GM12892 (cell line): ENCODE measurements at regions not wholly inside any gene's neighbourhood (a gene's known extent, or its start where the extent isn't known, plus 50 kb on each side); places are given as distances from the start of the nearest gene placed in this dataset.
"Not testable (repeated sequence)": the region's sequence is repeated elsewhere in the genome, so short reads cannot be mapped to it uniquely, and the experiment has no call there.

ENCODE experiments used
- DNase-seq: peaks from one replicate; pipeline ENCODE4 v3.0.0; 2011; ENCODE audit not compliant: insufficient read length
- FAIRE-seq: peaks from 2 replicates; lab custom pipeline; 2011; peaks lifted over from hg19 to GRCh38; lab: Jason Lieb, UNC
- POLR2A ChIP-seq: IDR thresholded peaks from 2 replicates; pipeline ENCODE4 v1.6.1; 2011; ENCODE audit warnings: low read depth, low read length, control low read depth
- POLR2AphosphoS5 ChIP-seq: IDR thresholded peaks from 2 replicates; pipeline ENCODE4 v1.6.1; 2011; ENCODE audit warnings: low read depth, low read length, control low read depth
- TAF1 ChIP-seq: IDR thresholded peaks from 2 replicates; pipeline ENCODE4 v1.6.1; 2011; ENCODE audit warnings: low read depth, mild to moderate bottlenecking, control low read depth, low read length, borderline replicate concordance

DNA sequence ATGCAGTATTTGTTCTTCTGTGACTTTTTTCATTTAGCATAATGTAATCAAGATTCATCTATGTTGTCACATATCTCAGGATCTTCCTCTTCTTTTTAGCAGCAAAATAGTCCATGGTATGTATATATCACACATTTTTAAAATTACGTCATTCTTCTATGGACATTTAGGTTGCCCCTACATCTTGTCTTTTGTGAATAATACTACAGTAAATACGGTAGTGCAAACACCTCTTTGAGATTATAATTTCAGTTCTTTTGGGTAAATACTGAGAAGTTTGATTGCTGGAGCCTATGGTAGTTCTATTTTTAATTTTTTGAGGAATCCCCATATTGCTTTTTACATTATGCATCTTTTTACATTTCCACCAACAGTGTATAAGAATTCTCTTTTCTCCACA is 1174.9 kb downstream of the NSUN3 start:
- DNase-seq (no peak), FAIRE-seq (no peak)
- TF ChIP-seq POLR2A (no peak), TAF1 (no peak), POLR2AphosphoS5 (no peak)

DNA sequence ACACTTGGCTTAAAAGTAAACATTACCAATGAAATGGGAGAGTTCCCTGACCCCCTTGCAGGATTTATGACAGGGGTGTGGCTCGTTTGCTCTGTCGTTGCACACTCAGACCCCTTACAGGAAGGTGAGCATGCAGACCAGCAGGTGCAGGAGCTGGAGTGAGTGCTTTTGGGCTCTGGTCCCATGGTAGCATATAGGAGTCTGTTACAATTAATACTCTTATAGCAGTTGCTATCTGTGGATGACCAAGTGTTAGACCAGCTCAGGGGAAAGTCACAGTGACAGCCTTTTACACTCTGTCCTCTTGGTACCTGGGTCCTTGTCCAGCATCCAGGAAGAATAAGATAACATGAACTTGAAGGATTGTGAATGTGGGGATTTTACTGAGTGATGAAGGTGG is 1177.5 kb downstream of the NSUN3 start:
- no peak for TF ChIP-seq TAF1
- no peak for TF ChIP-seq POLR2A
- no peak for TF ChIP-seq POLR2AphosphoS5
- DNase-seq (no peak), FAIRE-seq (no peak)

DNA sequence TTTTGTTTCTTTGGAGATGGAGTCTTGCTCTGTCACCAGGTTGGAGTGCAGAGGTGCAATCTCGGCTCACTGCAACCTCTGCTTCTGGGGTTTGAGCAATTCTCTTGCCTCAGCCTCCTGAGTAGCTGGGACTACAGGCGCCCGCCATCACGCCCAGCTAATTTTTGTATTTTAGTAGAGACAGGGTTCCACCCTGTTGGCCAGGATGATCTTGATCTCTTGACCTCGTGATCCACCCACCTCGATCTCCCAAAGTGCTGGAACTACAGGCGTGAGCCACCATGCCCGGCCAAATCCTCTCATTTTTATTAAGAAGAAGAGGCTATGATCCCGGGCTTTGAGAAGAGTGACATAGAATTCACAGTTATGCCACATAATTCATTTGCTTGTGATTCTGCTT is 1178.4 kb downstream of the NSUN3 start:
- FAIRE-seq, DNase-seq: not testable (repeated sequence)

DNA sequence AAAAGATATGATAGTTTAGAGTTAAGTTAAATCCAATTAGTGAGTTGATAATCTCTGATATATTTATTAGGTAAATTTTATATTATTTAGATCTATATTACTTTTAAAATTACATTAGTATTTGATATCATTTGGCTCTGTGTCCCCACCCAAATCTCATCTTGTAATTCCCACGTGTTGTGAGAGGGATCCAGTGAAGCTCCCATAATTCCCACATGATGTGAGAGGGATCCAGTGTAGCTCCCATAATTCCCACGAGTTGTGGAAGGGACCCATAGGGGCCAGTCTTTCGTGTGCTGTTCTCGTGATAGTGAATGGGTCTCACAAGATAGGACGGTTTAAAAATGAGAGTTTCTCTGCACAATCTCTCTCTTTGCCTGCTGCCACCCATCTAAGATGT is 1183.6 kb downstream of the NSUN3 start:
- FAIRE-seq (no peak), DNase-seq (no peak)
- TF ChIP-seq TAF1 (no peak), POLR2A (no peak), POLR2AphosphoS5 (no peak)

DNA sequence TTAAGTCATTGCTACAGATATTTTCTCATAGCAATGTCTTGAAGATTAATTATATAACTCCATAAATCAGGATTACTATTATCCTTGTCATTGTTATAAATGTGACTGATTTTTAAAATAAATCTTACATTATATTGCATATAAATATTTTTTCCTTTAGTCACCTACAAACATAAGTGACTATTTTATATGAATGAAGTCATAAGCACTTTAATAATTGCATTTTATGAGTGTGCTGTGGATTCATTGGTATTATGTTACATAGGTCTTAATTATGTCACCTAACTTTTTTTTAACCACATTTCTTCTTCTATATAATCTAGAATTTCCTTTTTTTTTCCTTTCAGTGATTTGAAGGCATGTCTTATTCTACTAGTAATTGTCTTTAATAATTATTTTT is 1191.2 kb downstream of the NSUN3 start:
- FAIRE-seq (no peak), DNase-seq (no peak)
- TF ChIP-seq POLR2AphosphoS5, result no peak
- no peak for TF ChIP-seq TAF1
- no peak for TF ChIP-seq POLR2A

DNA sequence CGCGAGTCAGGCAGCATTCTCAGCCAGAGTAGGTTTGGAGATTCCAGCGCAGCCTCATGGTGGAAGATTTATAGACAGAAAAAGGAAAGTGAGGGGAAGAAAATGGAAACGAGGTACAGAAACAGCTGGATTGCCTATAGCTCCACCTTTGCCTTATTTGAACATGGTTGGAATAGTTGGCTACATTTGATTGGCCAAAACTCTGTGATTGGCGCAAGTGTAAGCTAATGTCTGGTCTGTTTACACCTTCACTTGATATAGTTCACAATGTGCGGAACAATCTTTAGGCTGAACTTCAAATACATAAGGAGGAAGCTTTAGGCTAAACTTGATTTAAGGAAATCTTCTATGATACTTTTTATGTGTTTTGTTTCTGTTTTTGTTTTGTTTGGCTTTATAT is 1191.9 kb downstream of the NSUN3 start:
- no peak for TF ChIP-seq POLR2A
- TF ChIP-seq TAF1, result no peak
- TF ChIP-seq POLR2AphosphoS5, result no peak
- FAIRE-seq (no peak), DNase-seq (no peak)

DNA sequence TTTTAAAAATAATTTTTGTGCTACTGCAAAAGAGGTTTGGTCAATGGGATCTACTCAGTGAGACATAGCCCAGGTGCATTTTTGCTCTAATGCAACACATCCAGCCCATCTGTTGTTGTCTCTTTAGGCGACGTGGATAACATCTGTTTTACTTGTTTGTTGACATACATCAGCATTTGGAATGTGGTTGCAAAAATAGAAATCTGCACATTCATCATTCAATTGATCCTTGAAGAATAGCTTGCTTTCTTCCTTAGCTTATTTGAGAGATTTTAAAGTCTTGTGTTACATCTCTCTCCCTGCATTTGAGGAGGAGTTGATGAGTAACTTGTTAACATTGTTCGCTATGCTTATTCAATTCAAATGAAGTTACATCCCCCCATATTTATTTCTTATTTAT is 1202.3 kb downstream of the NSUN3 start:
- DNase-seq (no peak), FAIRE-seq (no peak)
- TF ChIP-seq POLR2AphosphoS5 (no peak), TAF1 (no peak), POLR2A (no peak)

DNA sequence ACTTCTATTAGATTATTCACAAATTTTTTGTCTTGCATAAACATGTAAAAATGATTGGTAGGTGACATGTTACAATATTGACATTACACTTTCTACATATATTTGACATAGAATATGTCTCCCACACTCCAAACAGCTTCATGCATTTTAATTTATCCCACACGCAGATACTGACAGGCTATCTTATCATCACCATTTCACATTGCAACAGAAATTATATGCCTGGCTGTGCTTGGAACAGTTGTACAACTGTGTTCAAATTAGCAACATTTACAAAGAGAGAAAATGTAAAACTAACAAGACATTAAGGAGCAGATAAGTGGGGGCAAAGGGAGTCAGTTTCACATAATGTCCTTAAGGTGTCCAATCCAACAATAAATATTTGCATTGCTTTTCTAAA is 1208.5 kb downstream of the NSUN3 start:
- TF ChIP-seq POLR2AphosphoS5 (no peak), POLR2A (no peak), TAF1 (no peak)
- FAIRE-seq, result no peak

DNA sequence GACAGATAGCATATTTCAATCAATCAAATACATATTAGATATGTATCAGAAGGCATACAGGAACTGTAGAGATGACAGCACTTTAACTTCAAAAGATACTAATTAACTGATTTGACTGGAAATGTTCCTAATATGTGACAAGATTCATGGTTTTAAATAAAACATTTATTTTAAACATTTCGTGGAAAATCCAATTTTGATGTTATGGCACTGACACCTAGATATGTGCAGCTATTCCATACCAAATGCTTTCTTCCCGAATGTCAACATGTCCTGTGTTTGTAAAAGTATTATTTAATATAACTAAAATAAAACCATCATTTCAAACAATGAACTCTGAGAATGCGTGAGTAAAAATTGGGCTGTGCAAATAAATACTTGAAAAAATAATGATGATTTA is 1209.3 kb downstream of the NSUN3 start:
- no peak for DNase-seq
- TF ChIP-seq POLR2A (no peak), POLR2AphosphoS5 (no peak), TAF1 (no peak)
- no peak for FAIRE-seq

More for the DNA sequence above, 1208.5 kb downstream of the NSUN3 start:
- no peak for DNase-seq

DNA sequence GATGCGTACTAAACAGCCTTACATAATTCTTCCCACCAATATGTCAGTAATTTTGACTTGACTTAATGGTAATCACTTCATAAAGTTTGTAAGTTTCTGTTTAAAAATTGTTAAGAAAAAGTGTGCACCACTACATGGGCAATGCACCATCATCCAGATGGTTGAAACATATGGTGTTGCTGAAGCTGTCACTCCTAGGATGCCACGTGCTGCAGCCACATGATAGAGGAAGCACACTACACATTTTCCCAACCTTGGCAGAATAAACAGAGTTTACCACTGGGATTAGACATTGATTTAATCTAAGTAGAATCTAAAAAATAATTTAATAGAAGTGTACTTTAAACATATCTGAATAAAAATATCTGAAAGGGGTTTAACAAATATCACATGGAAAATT is 1209.9 kb downstream of the NSUN3 start:
- no peak for DNase-seq
- FAIRE-seq, result no peak
- TF ChIP-seq POLR2A (no peak), POLR2AphosphoS5 (no peak), TAF1 (no peak)

DNA sequence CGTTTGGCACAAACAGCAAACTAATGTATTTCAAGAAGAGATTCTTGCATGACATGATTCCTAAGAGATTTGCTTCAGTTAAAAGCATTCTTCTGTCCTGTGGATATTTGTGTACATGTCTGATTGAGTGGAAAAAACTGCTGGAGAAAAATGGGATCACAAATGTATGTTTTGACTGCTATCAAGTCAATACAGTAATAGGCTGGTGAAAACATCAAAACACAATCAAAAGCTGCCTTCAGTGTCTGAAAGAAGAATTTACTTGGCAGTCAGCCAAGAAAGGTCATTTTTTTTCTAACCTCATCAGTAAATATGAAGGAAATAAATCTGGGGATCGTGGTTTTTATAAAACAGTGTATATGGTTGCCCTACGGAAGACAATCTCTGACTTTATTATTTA is 1214.8 kb downstream of the NSUN3 start:
- no peak for DNase-seq
- no peak for FAIRE-seq
- TF ChIP-seq POLR2AphosphoS5, result no peak
- no peak for TF ChIP-seq TAF1
- TF ChIP-seq POLR2A, result no peak

DNA sequence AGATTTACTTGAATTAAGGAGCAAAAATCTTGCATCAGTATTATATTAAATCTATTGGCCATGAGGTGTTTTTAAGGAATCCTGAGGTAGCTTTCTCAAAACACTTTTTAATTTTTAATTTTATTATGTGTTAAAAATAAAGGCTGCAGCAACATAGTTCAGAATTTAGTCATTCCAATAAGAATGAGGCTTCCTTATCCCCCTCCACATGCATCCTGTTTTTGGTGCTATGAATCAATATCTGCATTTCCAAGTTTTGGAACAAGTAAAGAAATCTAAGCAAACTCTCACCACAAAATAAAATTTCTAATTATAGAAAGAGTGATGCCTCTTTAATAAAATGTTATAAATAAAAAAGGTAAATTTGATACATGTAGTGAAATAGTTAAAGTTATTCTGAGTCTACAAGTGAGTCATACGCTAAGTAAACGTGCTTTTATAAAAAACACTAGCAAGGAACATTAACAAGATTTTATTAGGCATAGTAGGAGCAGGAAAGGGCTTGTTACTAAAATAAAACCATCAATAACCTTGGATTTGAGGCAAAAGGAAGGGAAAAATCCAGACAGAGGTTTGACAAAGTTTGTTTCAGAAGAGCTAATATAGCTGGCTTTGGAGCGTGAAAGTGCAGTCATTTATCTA is 1218.0 kb downstream of the NSUN3 start:
- FAIRE-seq, result no peak
- TF ChIP-seq POLR2A (no peak), TAF1 (no peak), POLR2AphosphoS5 (no peak)

More for the DNA sequence above, 1218.0 kb downstream of the NSUN3 start:
- no peak for DNase-seq
